GM23248 (cell line): ENCODE measurements at regions not wholly inside any gene's neighbourhood (a gene's known extent, or its start where the extent isn't known, plus 50 kb on each side); places are given as distances from the start of the nearest gene placed in this dataset.

Experiments
- EZH2 ChIP-seq: fragments of 200-600 bp; sonication (generic); IDR thresholded peaks from 2 replicates; pipeline ENCODE4 v1.6.1; 2018; ENCODE audit warnings: antibody characterized with exemption, mild to moderate bottlenecking; ENCODE audit not compliant: insufficient read depth, poor library complexity, severe bottlenecking
- EZH2phosphoT487 ChIP-seq: fragments of 200-600 bp; sonication (generic); IDR thresholded peaks from 2 replicates; pipeline ENCODE4 v1.6.1; 2018; ENCODE audit warnings: antibody characterized with exemption, moderate library complexity, mild to moderate bottlenecking, low read depth; ENCODE audit not compliant: insufficient read depth

GRCh38 chr13:89113744-89114143 is 1442.6 kb downstream of the SLITRK5 start:
- TF ChIP-seq EZH2, result no peak
- no peak for TF ChIP-seq EZH2phosphoT487
